ENCODE measurements at regions not wholly inside any gene's neighbourhood (a gene's known extent, or its start where the extent isn't known, plus 50 kb on each side); places are given as distances from the start of the nearest gene placed in this dataset.

DNA sequence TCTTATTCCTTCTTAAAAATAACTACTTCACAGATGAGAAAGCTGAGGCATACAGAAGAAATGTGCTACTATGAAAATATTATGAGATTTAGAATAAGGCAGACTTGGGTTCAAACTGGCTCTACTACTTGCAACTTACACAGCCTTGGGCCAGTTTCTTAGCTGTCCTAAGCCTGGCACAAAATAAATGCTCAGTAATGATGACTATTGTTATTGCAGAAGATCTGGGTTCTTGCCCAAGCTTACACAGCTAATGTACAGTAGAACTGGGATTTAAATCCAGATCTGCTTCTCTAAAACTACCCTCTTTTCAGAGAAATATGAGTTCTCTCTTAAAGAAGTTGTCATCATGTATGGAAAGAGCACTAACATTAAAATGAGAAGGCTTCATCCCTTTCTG, 228.2 kb upstream of the TPRG1 start:
- TF ChIP-seq CTCF (IDR thresholded peaks at IDR 0.05 in 4 of 5, conservative IDR thresholded peaks at IDR 0.05 in 1 of 5) (no peak), POLR2A (IDR thresholded peaks at IDR 0.05) (no peak)

Measured in gastrocnemius medialis (tissue), 4 donors.